Osteoblast (primary cell): ENCODE measurements at regions not wholly inside any gene's neighbourhood (a gene's known extent, or its start where the extent isn't known, plus 50 kb on each side); places are given as distances from the start of the nearest gene placed in this dataset.
A peak's percentile ranks its signal among the peaks of the same experiment; 100 is the strongest.

Experiments used
- DNase-seq: peaks from one replicate; pipeline ENCODE4 v3.0.0; 2011; ENCODE audit warnings: low spot score, mixed read lengths; ENCODE audit not compliant: insufficient read length; ENCODE audit errors: missing footprints
- H2AFZ ChIP-seq: 2 replicates; pipeline ENCODE4 v1.6.0; 2011; ENCODE audit warnings: mild to moderate bottlenecking, low read length
- H3K27ac ChIP-seq: 2 replicates; pipeline ENCODE4 v1.5.1; 2011; ENCODE audit warnings: mild to moderate bottlenecking, low read depth, low read length, moderate library complexity
- H3K27me3 ChIP-seq: 2 replicates; pipeline ENCODE4 v1.6.0; 2012; ENCODE audit warnings: mild to moderate bottlenecking, control low read depth, inconsistent platforms, low read length, moderate library complexity; ENCODE audit not compliant: insufficient read depth
- H3K36me3 ChIP-seq: 2 replicates; pipeline ENCODE4 v1.5.1; 2011; ENCODE audit warnings: mild to moderate bottlenecking, low read length, control low read depth, moderate library complexity; ENCODE audit not compliant: insufficient read depth
- H3K4me1 ChIP-seq: 2 replicates; pipeline ENCODE4 v1.5.1; 2011; ENCODE audit warnings: mild to moderate bottlenecking, low read length, control low read depth, moderate library complexity; ENCODE audit not compliant: insufficient read depth
- H3K4me2 ChIP-seq: 2 replicates; pipeline ENCODE4 v1.6.0; 2011; ENCODE audit warnings: mild to moderate bottlenecking, low read length; ENCODE audit not compliant: insufficient read depth
- H3K4me3 ChIP-seq: fragments of 200-600 bp; sonication (generic); 3 replicates; pipeline ENCODE4 v1.5.1; 2012; ENCODE audit warnings: mild to moderate bottlenecking, low read length, inconsistent platforms; ENCODE audit not compliant: insufficient read depth
- H3K79me2 ChIP-seq: 2 replicates; pipeline ENCODE4 v1.6.0; 2012; ENCODE audit warnings: mild to moderate bottlenecking, low read length, control low read depth, inconsistent platforms; ENCODE audit not compliant: insufficient read depth
- H3K9me3 ChIP-seq: 2 replicates; pipeline ENCODE4 v1.5.1; 2011; ENCODE audit warnings: low read depth, low read length, control low read depth
- H4K20me1 ChIP-seq: 2 replicates; pipeline ENCODE4 v1.6.0; 2012; ENCODE audit warnings: mild to moderate bottlenecking, low read length, control low read depth; ENCODE audit not compliant: insufficient read depth
- TF ChIP-seq, protein P1 (sequence below): IDR thresholded peaks from 2 replicates; pipeline ENCODE4 v1.5.1; 2011; ENCODE audit warnings: mild to moderate bottlenecking, low read depth, low read length, moderate library complexity; ENCODE audit errors: extremely low read depth

DNA sequence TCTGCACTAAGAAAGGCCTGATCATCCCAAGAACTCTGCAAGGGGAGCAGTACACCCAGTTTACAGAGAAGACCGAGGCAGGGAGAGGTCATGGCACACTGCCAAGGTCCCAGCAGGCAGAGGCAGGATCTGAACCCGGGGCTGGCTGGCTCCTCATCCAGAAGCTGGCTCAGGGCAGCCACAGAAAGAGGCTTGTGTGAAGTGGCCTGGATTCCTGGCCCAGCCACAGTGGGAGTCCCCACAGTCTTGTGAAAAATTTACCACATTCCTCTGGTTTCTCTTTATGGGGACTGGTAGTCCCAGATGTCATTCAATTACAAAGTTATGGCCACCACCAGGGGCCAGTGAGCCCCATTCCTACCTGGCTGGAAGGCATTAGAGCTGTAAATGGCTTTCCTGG, 440.5 kb downstream of the MIAT start:
- H3K36me3 ChIP-seq = no peaks in the 10 kb centered on the region
- H3K4me2 ChIP-seq = no peak overlapping the region
- no peak for DNase-seq
- H3K4me3 ChIP-seq = no peak overlapping the region
- peaks cover 29% of the 10 kb centered on the region for H3K27me3 ChIP-seq
- no peaks in the 10 kb centered on the region for H4K20me1 ChIP-seq
- no peaks in the 10 kb centered on the region for H3K4me1 ChIP-seq
- no peaks in the 10 kb centered on the region for H3K79me2 ChIP-seq
- TF ChIP-seq, protein P1, sequence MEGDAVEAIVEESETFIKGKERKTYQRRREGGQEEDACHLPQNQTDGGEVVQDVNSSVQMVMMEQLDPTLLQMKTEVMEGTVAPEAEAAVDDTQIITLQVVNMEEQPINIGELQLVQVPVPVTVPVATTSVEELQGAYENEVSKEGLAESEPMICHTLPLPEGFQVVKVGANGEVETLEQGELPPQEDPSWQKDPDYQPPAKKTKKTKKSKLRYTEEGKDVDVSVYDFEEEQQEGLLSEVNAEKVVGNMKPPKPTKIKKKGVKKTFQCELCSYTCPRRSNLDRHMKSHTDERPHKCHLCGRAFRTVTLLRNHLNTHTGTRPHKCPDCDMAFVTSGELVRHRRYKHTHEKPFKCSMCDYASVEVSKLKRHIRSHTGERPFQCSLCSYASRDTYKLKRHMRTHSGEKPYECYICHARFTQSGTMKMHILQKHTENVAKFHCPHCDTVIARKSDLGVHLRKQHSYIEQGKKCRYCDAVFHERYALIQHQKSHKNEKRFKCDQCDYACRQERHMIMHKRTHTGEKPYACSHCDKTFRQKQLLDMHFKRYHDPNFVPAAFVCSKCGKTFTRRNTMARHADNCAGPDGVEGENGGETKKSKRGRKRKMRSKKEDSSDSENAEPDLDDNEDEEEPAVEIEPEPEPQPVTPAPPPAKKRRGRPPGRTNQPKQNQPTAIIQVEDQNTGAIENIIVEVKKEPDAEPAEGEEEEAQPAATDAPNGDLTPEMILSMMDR = no peak
- H3K27ac ChIP-seq = no peak overlapping the region
- H2AFZ ChIP-seq = no peak overlapping the region
- no peaks in the 10 kb centered on the region for H3K9me3 ChIP-seq

DNA sequence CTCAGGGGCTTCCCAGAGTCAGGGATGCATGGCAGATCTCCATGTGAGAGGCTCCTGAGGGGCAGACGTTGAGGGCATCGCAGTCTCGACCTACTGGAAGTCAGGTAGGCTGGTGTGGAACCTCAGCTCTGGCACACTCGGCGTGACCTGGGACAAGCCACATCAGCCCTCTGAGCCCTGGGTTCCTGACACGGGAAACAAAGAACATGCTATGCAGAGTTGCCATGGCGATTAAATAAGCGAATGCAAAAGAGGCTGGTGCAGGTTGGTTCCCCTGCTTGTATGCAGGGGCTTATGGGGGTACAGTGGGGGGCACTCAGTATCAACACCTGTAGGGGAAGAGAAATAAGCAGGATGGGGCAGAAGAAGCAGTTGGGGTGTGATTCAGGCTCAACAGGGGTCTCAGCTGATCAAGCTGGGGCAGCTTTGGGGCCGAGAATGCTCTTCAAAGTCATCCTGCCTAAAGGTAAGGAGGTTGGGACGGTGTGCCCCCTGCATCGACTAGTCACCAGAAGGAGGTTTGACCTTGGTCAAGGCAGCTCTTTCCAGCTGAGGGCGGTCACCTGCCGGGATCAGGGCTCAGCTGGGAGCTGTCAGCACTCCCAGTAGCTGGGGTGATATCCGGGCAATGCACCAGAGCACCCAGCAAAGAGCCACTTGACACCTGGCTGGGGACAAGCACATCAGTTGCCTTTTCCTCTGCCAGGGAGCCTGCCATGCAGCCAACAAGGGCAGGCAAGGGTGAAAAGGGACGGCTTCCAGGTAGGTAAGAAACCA, 442.7 kb downstream of the MIAT start:
- TF ChIP-seq, protein P1 = no peak
- Histone ChIP-seq H3K4me1 (peaks cover under 1% of the 10 kb centered on the region), H4K20me1 (no peaks in the 10 kb centered on the region), H3K9me3 (no peaks in the 10 kb centered on the region), H2AFZ (no peak overlapping the region), H3K36me3 (no peaks in the 10 kb centered on the region), H3K4me3 (no peak overlapping the region), H3K27me3 (peaks cover 29% of the 10 kb centered on the region), H3K79me2 (no peaks in the 10 kb centered on the region), H3K27ac (no peak overlapping the region), H3K4me2 (no peak overlapping the region)
- peak; percentile 81 for DNase-seq

DNA sequence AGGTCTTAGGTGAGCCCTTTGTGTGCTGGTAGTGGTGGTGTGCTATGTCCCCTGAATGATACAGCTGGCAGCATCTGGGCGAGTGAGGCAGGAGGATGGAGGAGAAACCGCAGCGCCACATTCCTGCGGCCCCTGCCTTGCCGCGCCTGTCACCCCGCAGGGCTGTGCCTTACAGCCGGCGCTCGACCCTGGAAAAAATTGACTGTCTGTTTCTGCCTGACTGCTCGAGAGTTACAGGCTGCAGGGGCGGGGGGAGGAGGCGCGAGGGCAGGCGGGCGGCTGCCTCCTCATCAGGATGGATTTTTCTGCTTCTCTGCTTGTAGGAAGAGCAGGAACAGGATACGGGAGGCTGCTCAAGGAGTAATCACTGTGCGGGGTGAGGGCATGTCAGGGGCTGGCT, 443.4 kb downstream of the MIAT start:
- Histone ChIP-seq H3K79me2 (no peaks in the 10 kb centered on the region), H3K27ac (no peak overlapping the region), H3K36me3 (no peaks in the 10 kb centered on the region), H3K4me2 (peak overlapping the region; percentile 47), H4K20me1 (no peaks in the 10 kb centered on the region), H2AFZ (no peak overlapping the region), H3K4me1 (peaks cover 7% of the 10 kb centered on the region), H3K4me3 (peak overlapping the region; percentile 40), H3K9me3 (no peaks in the 10 kb centered on the region), H3K27me3 (peaks cover 29% of the 10 kb centered on the region)
- peak; percentile 86 for DNase-seq
- TF ChIP-seq, protein P1 = no peak

DNA sequence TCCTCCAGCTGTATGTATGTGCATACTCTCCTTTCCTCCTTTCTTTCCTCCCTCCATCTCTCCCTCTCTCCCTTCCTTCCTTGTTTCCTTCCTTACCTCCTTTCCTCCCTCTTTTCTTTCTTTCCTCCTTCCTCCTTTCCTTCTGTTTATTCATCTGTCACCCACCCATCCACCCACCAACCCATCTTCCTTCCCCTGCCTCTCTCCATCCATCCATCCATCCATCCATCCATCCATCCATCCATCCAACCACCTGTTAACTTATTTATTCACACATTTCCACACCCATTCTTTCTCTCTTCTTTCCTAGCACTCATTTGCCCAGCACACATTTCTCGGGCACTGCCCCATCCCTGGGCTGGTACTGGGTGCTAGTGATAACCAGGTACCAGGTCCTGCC, 443.9 kb downstream of the MIAT start:
- Histone ChIP-seq H3K79me2 (no peaks in the 10 kb centered on the region), H3K9me3 (no peaks in the 10 kb centered on the region), H3K36me3 (no peaks in the 10 kb centered on the region), H3K4me3 (peak overlapping the region; percentile 40), H3K4me1 (peaks cover 12% of the 10 kb centered on the region), H3K4me2 (peak overlapping the region; percentile 47), H2AFZ (no peak overlapping the region), H3K27ac (no peak overlapping the region), H4K20me1 (no peaks in the 10 kb centered on the region), H3K27me3 (peaks cover 29% of the 10 kb centered on the region)
- TF ChIP-seq, protein P1 = no peak
- no peak for DNase-seq
